K562 (cell line): ENCODE measurements at regions not wholly inside any gene's neighbourhood (a gene's known extent, or its start where the extent isn't known, plus 50 kb on each side); places are given as distances from the start of the nearest gene placed in this dataset.

Source experiments
- ATAC-seq: fragments of 200-7000 bp; cut with Tn5 transposase; 3 replicates; pipeline ENCODE4 v1.9.1; 2020; ENCODE audit warnings: moderate library complexity
- BruUV-seq: library from RNA; stranded (reverse); fragments of 400-500 nt; replicated peaks from 2 replicates; lab custom pipeline; 2021; lab: Mats Ljungman, UMichigan
- CTCF ChIA-PET: fragments of 300-600 bp; formaldehyde crosslinking; extraction: SDS; loops from one replicate; lab custom pipeline; 2021; ENCODE audit warnings: low intra/inter-chr PET ratio; lab: Yijun Ruan, JAX
- POLR2A ChIA-PET: fragments of 300-600, 350-650 bp; sonication (Branson Sonifier 250); formaldehyde crosslinking; extraction: SDS; loops from one replicate; lab custom pipeline; 2021; ENCODE audit warnings: antibody characterized with exemption, inconsistent platforms; lab: Yijun Ruan, JAX
- DNase-seq, 4 experiments: peaks; one replicate each; pipeline versions ENCODE4 v3.0.0 to v3.0.0-alpha.2; 2011 to 2018; ENCODE audit warnings: low spot score in 3 of 4, mixed read lengths in 3 of 4; ENCODE audit errors: extremely low read depth in 1 of 4
- FAIRE-seq: peaks from 2 replicates; lab custom pipeline; 2011; peaks lifted over from hg19 to GRCh38; lab: Jason Lieb, UNC
- H2AFZ ChIP-seq: 2 replicates; pipeline ENCODE4 v1.6.0; 2011; ENCODE audit warnings: low read depth, low read length, control low read depth, inconsistent platforms
- H3K27ac ChIP-seq: fragments of 200-600 bp; 3 replicates; pipeline ENCODE4 v1.8.0; 2011; ENCODE audit warnings: low read depth, mild to moderate bottlenecking, control low read depth, inconsistent platforms, low read length, moderate library complexity, mixed read lengths; ENCODE audit errors: extremely low read depth
- H3K27me3 ChIP-seq, 2 experiments: fragments of 300-600 bp in 1 of 2; 2 replicates in 1 of 2; 3 replicates in 1 of 2; pipeline versions ENCODE4 v1.6.0 to v1.8.0; 2011; ENCODE audit warnings: inconsistent platforms in 2 of 2, low read length in 2 of 2, mild to moderate bottlenecking in 1 of 2, mixed read lengths in 1 of 2, moderate library complexity in 1 of 2; ENCODE audit not compliant: control insufficient read depth in 2 of 2, insufficient read depth in 2 of 2
- H3K36me3 ChIP-seq: fragments of 300-600 bp; 3 replicates; pipeline ENCODE4 v1.8.0; 2011; ENCODE audit warnings: mild to moderate bottlenecking, low read length, inconsistent platforms; ENCODE audit not compliant: control insufficient read depth, insufficient read depth
- H3K4me1 ChIP-seq, 2 experiments: fragments of 200-600 bp in 1 of 2; replicated peaks in 1 of 2; 2 replicates in 1 of 2; 3 replicates in 1 of 2; pipeline versions ENCODE4 v1.5.1 to v1.8.0; 2011; ENCODE audit warnings: inconsistent platforms in 2 of 2, low read length in 2 of 2, mild to moderate bottlenecking in 1 of 2, mixed read lengths in 1 of 2, moderate library complexity in 1 of 2; ENCODE audit not compliant: control insufficient read depth in 2 of 2, insufficient read depth in 2 of 2
- H3K4me2 ChIP-seq: 2 replicates; pipeline ENCODE4 v1.6.1; 2011; ENCODE audit warnings: low read length, control low read depth, inconsistent platforms, mixed read lengths; ENCODE audit not compliant: insufficient read depth
- H3K4me3 ChIP-seq: fragments of 200-600 bp; sonication (generic), shearing (Covaris generic); 2 replicates; pipeline ENCODE4 v1.5.1; 2016; ENCODE audit warnings: control low read depth, inconsistent platforms
- H3K79me2 ChIP-seq: fragments of 200-600 bp; 3 replicates; pipeline ENCODE4 v1.8.0; 2011; ENCODE audit warnings: low read length, inconsistent platforms; ENCODE audit not compliant: control insufficient read depth, insufficient read depth
- H3K9ac ChIP-seq, 2 experiments: 2 replicates each; pipeline versions ENCODE4 v1.6.0 to v1.6.1; 2011; ENCODE audit warnings: low read depth in 2 of 2, low read length in 2 of 2, control low read depth in 1 of 2, inconsistent platforms in 1 of 2, mild to moderate bottlenecking in 1 of 2, mixed read lengths in 1 of 2; ENCODE audit not compliant: insufficient read depth in 1 of 2
- H3K9me1 ChIP-seq: one replicate; pipeline ENCODE4 v1.6.0; 2011; ENCODE audit warnings: inconsistent platforms, mild to moderate bottlenecking, low read length, moderate library complexity; ENCODE audit not compliant: control insufficient read depth, insufficient read depth
- H3K9me3 ChIP-seq: replicated peaks from 2 replicates; pipeline ENCODE4 v1.5.1; 2011; ENCODE audit warnings: low read depth, low read length, inconsistent platforms; ENCODE audit not compliant: control insufficient read depth, insufficient read depth
- H4K20me1 ChIP-seq: replicated peaks from 2 replicates; pipeline ENCODE4 v1.6.1; 2011; ENCODE audit warnings: low read length, inconsistent platforms, mixed read lengths; ENCODE audit not compliant: control insufficient read depth, insufficient read depth
- BRD9 ChIP-seq: fragments of 450-650 bp; IDR thresholded peaks from 2 replicates; pipeline ENCODE4 v1.6.1; 2018; ENCODE audit warnings: low read depth; ENCODE audit not compliant: partially characterized antibody
- CLOCK ChIP-seq: fragments of 250-450 bp; sonication (Bioruptor Pico); IDR thresholded peaks from 2 replicates; pipeline ENCODE4 v1.4.0; 2020; ENCODE audit warnings: mild to moderate bottlenecking, moderate library complexity, borderline replicate concordance
- GATA2 ChIP-seq: sonication (generic); formaldehyde crosslinking; IDR thresholded peaks from 2 replicates; pipeline ENCODE4 v1.4.0; 2020; ENCODE audit warnings: mild to moderate bottlenecking, missing genetic modification reagents
- NFXL1 ChIP-seq: fragments of 450-650 bp; formaldehyde crosslinking; IDR thresholded peaks from 2 replicates; pipeline ENCODE4 v1.4.0; 2021; ENCODE audit warnings: mild to moderate bottlenecking
- RBM17 ChIP-seq: fragments of 200-400 bp; formaldehyde crosslinking; IDR thresholded peaks from 2 replicates; pipeline ENCODE4 v1.6.1; 2017; ENCODE audit warnings: low read depth, mild to moderate bottlenecking, low read length, borderline replicate concordance
- TARDBP ChIP-seq: fragments of 450-650 bp; IDR thresholded peaks from 2 replicates; pipeline ENCODE4 v1.6.1; 2016
- ZFPM2 ChIP-seq: fragments of 250-450 bp; sonication (Bioruptor Pico); IDR thresholded peaks from 2 replicates; pipeline ENCODE4 v1.5.1; 2022; ENCODE audit warnings: mild to moderate bottlenecking
- WGBS: fragments of 100-300 bp; shearing (Covaris generic); methylation state at CpG from one replicate; pipeline ENCODE4 v1.1.6; 2016; ENCODE audit warnings: low coverage, mixed read lengths; ENCODE audit not compliant: insufficient coverage; ENCODE audit errors: missing lambda C conversion rate; 5-methylcytosine and 5-hydroxymethylcytosine counted together
- in situ Hi-C: fragments of 300-500 bp; cut with MboI; formaldehyde crosslinking; loops from 4 replicates; pipeline ENCODE4 v1.15.0; 2018; ENCODE audit warnings: inconsistent platforms, mixed read lengths
- intact Hi-C: fragments of 100-400 bp; cut with micrococcal nuclease; formaldehyde crosslinking; loops from 2 replicates; pipeline ENCODE4 v1.14.2; 2022
- TF ChIP-seq, protein P1 (sequence below): fragments of 250-450 bp; sonication (Bioruptor Pico); IDR thresholded peaks from 2 replicates; pipeline ENCODE4 v1.8.0; 2022; ENCODE audit warnings: moderate library complexity, mild to moderate bottlenecking, inconsistent platforms
- TF ChIP-seq, protein P2 (sequence below), 2 experiments: fragments of 250-450 bp in 1 of 2; fragments of 450-650 bp in 1 of 2; sonication (Bioruptor Pico) in 1 of 2; IDR thresholded peaks; 2 replicates each; pipeline versions ENCODE4 v1.6.1 to v1.8.0; 2016 to 2021; ENCODE audit warnings: mild to moderate bottlenecking in 2 of 2, moderate library complexity in 2 of 2, missing compliant biosample characterization in 1 of 2, missing genetic modification characterization in 1 of 2

DNA sequence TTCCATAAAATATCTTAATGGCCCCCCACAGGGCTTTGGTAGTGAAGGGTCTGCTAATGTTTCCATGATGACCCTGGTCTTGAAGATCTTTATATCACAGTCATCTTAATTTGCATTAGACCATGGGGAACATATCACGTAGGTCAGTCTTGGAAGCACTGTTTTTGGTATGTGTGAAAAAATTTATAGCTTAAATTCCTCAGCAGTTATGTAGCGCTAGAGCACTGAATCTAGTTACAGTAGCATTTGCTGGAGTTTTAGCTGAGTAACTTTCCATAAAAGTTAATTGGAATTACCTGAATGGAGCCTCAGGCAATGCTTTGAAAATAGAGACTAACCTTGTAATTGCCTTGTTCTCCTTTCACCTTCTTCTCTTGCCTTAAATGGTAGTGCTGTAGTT lies 648.8 kb downstream of the IQCM start:
- FAIRE-seq (no peak), DNase-seq (no peak), ATAC-seq (no peak)
- Histone ChIP-seq H3K9me1 (no peaks in the 10 kb centered on the region), H3K27ac (no peak overlapping the region), H3K27me3 (no peaks in the 10 kb centered on the region), H3K4me3 (no peak overlapping the region), H3K4me2 (no peak overlapping the region), H2AFZ (no peak overlapping the region), H3K36me3 (no peaks in the 10 kb centered on the region), H3K9ac (no peak overlapping the region), H3K9me3 (0 out of 2 replicates have a peak, but pooled peaks cover 2% of the 10 kb centered on the region), H3K79me2 (no peaks in the 10 kb centered on the region), H3K4me1 (no peaks in the 10 kb centered on the region), H4K20me1 (no peaks in the 10 kb centered on the region)
- ChIA-PET POLR2A (no interaction called here), CTCF (no interaction called here)
- in situ Hi-C loops, result no loop called here
- WGBS, result 0% methylated on average over 2 of the region's 2 CpGs
- BruUV-seq, result no TSS peak
- intact Hi-C loops, result no loop called here
- no peak for TF ChIP-seq BRD9
- TF ChIP-seq, protein P1, sequence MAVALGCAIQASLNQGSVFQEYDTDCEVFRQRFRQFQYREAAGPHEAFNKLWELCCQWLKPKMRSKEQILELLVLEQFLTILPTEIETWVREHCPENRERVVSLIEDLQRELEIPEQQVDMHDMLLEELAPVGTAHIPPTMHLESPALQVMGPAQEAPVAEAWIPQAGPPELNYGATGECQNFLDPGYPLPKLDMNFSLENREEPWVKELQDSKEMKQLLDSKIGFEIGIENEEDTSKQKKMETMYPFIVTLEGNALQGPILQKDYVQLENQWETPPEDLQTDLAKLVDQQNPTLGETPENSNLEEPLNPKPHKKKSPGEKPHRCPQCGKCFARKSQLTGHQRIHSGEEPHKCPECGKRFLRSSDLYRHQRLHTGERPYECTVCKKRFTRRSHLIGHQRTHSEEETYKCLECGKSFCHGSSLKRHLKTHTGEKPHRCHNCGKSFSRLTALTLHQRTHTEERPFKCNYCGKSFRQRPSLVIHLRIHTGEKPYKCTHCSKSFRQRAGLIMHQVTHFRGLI, result no peak
- no peak for TF ChIP-seq NFXL1

DNA sequence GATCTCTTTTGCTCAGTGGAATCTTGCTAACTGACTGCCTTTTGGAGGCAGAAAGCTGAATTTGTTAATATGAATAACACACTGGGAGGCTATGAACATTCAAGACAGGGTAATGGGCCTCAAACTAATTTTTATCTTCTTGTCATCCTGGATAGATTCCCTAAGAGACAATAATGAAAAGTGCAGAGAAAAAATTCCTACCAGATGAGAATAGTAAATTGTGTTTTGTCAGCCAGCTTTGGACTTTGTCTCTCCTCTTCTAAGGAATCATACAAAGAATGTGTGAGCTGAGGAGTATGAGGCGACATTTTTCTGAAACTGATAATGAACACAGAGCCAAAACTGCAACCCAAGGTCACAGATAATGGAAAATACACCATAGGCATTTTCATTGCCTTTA lies 649.3 kb downstream of the IQCM start:
- no peaks in the 10 kb centered on the region for H3K27me3 ChIP-seq
- no peaks in the 10 kb centered on the region for H3K9me1 ChIP-seq
- TF ChIP-seq, protein P2, sequence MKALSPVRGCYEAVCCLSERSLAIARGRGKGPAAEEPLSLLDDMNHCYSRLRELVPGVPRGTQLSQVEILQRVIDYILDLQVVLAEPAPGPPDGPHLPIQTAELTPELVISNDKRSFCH (CRISPR knock-in tag; IDR thresholded peaks at IDR 0.05), result no peak
- TF ChIP-seq, protein P2 (tag; IDR thresholded peaks at IDR 0.05), result no peak
- TF ChIP-seq GATA2 (no peak), CLOCK (no peak), TARDBP (no peak), RBM17 (no peak), ZFPM2 (CRISPR knock-in tag) (no peak)
- CTCF ChIA-PET, result no interaction called here
- BruUV-seq, result no TSS peak
- no peak for FAIRE-seq
- H2AFZ ChIP-seq, result no peak overlapping the region
- no peak for DNase-seq
- H4K20me1 ChIP-seq, result no peaks in the 10 kb centered on the region
- no peak overlapping the region for H3K27ac ChIP-seq
- intact Hi-C loops, result no loop called here
- no peaks in the 10 kb centered on the region for H3K36me3 ChIP-seq
- H3K4me1 ChIP-seq, result no peaks in the 10 kb centered on the region
- no peaks in the 10 kb centered on the region for H3K79me2 ChIP-seq
- H3K4me3 ChIP-seq, result no peak overlapping the region
- no peak overlapping the region for H3K4me2 ChIP-seq
- no peak overlapping the region for H3K9ac ChIP-seq
- POLR2A ChIA-PET, result no interaction called here
- no peak for ATAC-seq
- 0 out of 2 replicates have a peak, but pooled peaks cover 2% of the 10 kb centered on the region for H3K9me3 ChIP-seq
- in situ Hi-C loops, result no loop called here
- WGBS, result 0% methylated on average over 1 of the region's 1 CpG
